Ovary (tissue), 3 donors: ENCODE measurements at regions not wholly inside any gene's neighbourhood (a gene's known extent, or its start where the extent isn't known, plus 50 kb on each side); places are given as distances from the start of the nearest gene placed in this dataset.

Experiments
- CTCF ChIP-seq, 3 donors: fragments of 450-650 bp in 2 of 3; fragments of 200-600 bp in 1 of 3; IDR thresholded peaks; one replicate each; pipeline versions ENCODE4 v1.5.1 to v1.8.0; 2016 to 2022; ENCODE audit warnings: antibody characterized with exemption in 3 of 3, mild to moderate bottlenecking in 1 of 3
- POLR2A ChIP-seq: fragments of 450-650 bp; IDR thresholded peaks from one replicate; pipeline ENCODE4 v1.6.1; 2017; ENCODE audit warnings: antibody characterized with exemption, mild to moderate bottlenecking, moderate library complexity
- donor health status: DM: no; HTN: no; CAD: no.

DNA sequence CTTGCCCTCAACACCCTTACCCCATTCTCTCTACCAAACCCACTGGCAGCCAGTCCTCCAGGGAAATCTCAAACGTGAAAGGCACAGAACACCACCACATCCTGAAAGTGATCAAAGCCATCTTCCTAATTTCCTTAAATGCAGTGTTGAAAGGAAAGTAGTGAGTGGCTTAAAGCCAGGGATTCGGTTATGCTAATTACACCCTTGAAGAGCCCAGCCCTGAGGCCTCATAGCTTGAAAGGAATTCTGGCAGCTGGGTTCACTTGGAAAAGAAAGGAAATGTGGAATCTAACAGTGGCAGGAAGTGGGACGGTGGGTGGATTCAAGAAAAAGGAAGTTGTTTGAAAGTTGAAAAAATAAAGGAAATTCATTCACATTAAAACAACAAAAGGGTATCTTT, 73.0 kb upstream of the FICD start:
- TF ChIP-seq CTCF (IDR thresholded peaks at IDR 0.05) (no peak), POLR2A (no peak)
